GM13977 (cell line): ENCODE measurements at regions not wholly inside any gene's neighbourhood (a gene's known extent, or its start where the extent isn't known, plus 50 kb on each side); places are given as distances from the start of the nearest gene placed in this dataset.

Source experiments
- DNase-seq: peaks from one replicate; pipeline ENCODE4 v3.0.0; 2012; ENCODE audit warnings: low spot score
- in situ Hi-C: fragments of 300-500 bp; cut with MboI; formaldehyde crosslinking; loops from one replicate; pipeline ENCODE4 v1.12.0; 2022; ENCODE audit warnings: low sequenced_read_pairs, low pct_unique_long_range_greater_than_20kb, mixed read lengths, inconsistent platforms; ENCODE audit not compliant: unreplicated experiment
- TF ChIP-seq, protein P1 (sequence below): IDR thresholded peaks from 2 replicates; pipeline ENCODE4 v1.5.1; 2012; ENCODE audit warnings: mild to moderate bottlenecking, control low read depth; ENCODE audit not compliant: insufficient read depth; ENCODE audit errors: extremely low read depth, missing control alignments

DNA sequence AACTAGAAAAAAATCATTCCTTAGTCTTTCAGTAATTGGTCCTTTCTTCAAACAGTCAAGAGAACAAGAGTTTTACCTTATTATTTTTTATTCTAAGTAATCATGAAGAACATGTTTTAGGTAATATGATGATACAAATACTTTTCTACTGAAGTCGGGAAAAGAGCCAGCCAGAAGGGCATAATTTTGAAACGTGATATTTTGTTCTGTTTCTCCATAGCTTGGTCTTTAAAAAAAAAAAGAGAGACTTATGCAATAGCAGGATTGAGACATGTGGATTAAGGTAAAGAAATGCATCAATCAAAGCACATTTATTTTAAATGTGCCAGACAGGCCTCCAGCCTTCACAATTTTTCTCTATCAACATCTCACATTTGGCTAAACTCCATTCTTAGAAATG lies 1016.8 kb downstream of the CNTNAP5 start:
- in situ Hi-C loops = no loop called here
- DNase-seq = no peak
- TF ChIP-seq, protein P1, sequence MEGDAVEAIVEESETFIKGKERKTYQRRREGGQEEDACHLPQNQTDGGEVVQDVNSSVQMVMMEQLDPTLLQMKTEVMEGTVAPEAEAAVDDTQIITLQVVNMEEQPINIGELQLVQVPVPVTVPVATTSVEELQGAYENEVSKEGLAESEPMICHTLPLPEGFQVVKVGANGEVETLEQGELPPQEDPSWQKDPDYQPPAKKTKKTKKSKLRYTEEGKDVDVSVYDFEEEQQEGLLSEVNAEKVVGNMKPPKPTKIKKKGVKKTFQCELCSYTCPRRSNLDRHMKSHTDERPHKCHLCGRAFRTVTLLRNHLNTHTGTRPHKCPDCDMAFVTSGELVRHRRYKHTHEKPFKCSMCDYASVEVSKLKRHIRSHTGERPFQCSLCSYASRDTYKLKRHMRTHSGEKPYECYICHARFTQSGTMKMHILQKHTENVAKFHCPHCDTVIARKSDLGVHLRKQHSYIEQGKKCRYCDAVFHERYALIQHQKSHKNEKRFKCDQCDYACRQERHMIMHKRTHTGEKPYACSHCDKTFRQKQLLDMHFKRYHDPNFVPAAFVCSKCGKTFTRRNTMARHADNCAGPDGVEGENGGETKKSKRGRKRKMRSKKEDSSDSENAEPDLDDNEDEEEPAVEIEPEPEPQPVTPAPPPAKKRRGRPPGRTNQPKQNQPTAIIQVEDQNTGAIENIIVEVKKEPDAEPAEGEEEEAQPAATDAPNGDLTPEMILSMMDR = no peak

DNA sequence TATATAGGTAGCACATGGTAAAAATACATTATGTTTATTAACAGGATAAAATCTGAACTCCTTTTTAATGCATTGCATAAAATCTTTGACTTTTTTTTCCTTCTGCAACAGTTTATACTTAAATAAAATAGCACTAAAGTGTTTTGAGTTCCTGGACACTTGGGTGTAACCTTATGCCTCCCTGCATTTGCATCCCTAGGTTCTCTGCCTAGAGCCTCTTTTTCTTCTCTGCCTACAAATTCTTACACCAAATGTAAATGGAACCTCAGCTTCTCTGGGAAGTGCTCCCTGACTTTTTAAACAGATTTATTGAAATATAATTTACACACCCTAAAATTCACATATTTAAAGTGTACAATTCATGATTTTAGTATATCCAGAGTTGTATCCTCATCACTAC lies 1017.6 kb downstream of the CNTNAP5 start:
- in situ Hi-C loops = no loop called here
- TF ChIP-seq, protein P1 = no peak
- no peak for DNase-seq

DNA sequence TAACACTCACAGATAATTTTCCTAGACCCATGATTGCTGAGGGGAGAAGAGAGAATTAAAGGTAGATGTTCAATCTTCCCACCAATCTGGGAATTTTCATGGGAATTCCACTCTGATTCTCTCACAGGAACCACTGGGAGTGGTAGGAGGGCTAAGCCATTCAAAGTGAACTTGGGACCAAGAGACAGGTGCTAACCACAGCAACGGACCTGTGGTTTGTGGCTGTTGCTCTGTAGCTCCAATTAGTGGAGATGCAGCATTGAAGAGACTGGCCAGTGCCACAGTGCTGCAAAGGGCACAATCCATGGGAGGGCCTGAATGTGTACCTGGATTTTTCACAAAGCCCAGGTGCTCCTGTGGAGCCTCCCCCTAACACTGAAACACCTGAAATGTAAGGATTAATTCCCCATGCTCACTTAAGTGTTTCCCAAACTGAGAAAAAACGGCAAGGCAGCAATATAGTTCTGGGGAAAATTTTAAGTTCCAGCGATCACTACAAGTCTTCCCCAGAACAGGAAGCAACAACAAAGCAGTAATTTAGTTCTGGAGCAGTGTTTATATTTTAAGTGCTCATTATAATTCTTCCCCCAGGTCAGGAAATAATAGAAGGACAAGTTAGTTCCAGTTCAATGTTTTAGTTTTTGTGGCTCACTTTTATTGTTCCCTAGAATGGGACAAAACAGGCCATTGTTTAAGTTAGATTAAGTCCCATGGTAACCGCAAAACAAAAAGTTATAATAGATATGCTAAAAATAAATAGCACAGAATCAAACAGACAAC lies 1045.8 kb downstream of the CNTNAP5 start:
- TF ChIP-seq, protein P1 = no peak
- in situ Hi-C loops = no loop called here
- DNase-seq = no peak

DNA sequence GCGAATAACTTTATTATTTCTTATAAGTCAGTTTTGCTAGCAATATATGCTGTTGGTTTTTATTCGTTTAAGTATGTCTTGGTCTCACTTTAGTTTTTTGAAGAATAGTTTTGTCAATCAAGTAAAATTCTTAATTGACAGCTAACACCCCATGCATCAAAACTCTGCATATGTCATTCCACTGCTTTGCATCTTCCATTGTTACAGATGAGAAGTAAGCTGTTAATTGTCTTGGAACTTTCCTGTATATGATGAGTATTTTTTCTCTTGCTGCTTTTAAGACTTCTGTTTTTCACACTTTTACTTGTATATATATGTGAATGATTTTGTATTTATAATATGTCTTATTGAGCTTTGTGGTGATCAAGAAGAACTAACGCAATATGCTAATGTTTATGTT lies 1048.4 kb downstream of the CNTNAP5 start:
- DNase-seq = no peak
- in situ Hi-C loops = no loop called here
- TF ChIP-seq, protein P1 = no peak

DNA sequence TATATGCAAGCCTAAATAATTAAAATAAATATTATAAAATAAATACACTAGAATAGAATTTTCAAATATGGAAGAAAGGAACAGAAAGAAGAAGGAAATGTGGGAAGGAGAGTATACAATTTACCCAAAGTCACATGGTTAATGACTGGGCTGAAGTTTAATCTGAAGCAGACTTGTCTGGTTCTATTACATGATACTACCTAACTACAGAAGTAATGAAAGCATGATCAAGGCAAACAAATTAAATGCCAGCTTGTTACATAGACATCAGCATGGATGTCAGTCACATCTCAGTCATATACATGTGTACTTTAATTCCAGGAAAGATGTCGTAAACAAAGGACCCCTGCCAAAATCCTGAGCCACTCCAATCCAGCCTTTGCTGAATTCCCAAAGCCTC lies 1060.8 kb downstream of the CNTNAP5 start:
- in situ Hi-C loops = no loop called here
- no peak for DNase-seq
- TF ChIP-seq, protein P1 = no peak

DNA sequence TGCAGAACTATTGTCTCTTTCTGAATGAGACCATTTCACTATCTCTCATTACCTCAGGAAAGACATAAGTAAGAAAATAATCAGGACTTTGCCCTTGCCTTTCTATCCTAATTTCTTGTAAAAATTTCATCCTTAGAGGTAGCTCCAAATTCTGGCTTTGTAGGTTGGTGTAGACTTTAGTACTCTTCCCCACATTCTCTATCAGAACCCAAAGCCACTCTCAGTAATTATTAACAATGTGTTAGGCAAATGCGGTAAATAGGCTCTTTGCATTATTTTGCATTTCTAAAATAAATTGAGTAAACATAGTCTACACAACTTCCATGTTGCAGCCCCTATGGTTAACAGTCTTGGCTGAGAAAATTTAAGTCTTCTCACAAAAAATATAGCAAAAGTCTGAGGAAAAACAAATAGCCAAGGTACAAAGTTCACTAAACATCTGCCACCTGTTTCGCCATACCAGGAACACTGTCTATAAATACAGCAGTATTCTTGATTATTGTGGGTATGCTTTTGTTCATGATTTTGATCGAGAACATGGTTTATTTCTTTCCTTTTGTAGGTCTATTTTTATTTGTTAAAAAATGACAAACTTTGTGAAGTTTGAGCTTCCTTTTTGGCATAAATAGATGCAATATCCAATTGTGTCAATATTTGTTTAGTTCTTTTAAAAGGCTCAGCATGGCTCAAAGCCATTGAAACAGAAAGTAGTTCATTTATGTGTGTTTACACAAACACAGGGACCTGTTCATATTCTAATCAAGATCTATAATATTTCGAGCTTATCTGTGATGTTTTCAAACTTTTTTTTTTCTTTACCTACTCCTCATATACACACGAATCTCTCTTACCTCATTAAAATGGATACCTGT lies 1061.5 kb downstream of the CNTNAP5 start:
- in situ Hi-C loops = no loop called here
- TF ChIP-seq, protein P1 = no peak
- DNase-seq = no peak
